A549 (cell line): ENCODE measurements at regions not wholly inside any gene's neighbourhood (a gene's known extent, or its start where the extent isn't known, plus 50 kb on each side); places are given as distances from the start of the nearest gene placed in this dataset.
A peak's percentile ranks its signal among the peaks of the same experiment; 100 is the strongest.

Experiments used
- ATAC-seq, 2 experiments: fragments of 200-7000 bp in 1 of 2; fragments of >200 bp in 1 of 2; cut with Nextera tagmentation in 1 of 2; cut with Tn5 transposase in 1 of 2; 3 replicates each; pipeline versions ENCODE4 v1.8.0 to v1.9.1; 2018 to 2020; ENCODE audit warnings: mild to moderate bottlenecking in 1 of 2, moderate library complexity in 1 of 2
- CTCF ChIA-PET: fragments of 300-600 bp; sonication (Branson Sonifier 250); formaldehyde crosslinking; extraction: SDS; loops from one replicate; lab custom pipeline; 2021; ENCODE audit warnings: antibody characterized with exemption, inconsistent platforms; lab: Yijun Ruan, JAX
- POLR2A ChIA-PET: fragments of 350-600 bp; formaldehyde crosslinking; extraction: SDS; loops from one replicate; lab custom pipeline; 2021; ENCODE audit warnings: antibody characterized with exemption, inconsistent platforms; lab: Yijun Ruan, JAX
- DNase-seq, 2 experiments: peaks; one replicate each; pipeline versions ENCODE4 v3.0.0 to v3.0.0-alpha.2; 2011 to 2016; ENCODE audit warnings: low read depth in 1 of 2, low spot score in 1 of 2
- FAIRE-seq: peaks from 2 replicates; lab custom pipeline; 2011; peaks lifted over from hg19 to GRCh38; lab: Jason Lieb, UNC
- H3K27ac ChIP-seq, 2 experiments: fragments of >200 bp; sonication (Bioruptor Twin); formaldehyde crosslinking; 3 replicates each; pipeline ENCODE4 v1.5.1; 2016 to 2017
- H3K4me1 ChIP-seq: fragments of >200 bp; sonication (Bioruptor Twin); formaldehyde crosslinking; 3 replicates; pipeline ENCODE4 v1.6.1; 2016
- H3K4me2 ChIP-seq: fragments of >200 bp; sonication (Bioruptor Twin); formaldehyde crosslinking; 3 replicates; pipeline ENCODE4 v1.6.1; 2016
- H3K4me3 ChIP-seq: fragments of >200 bp; sonication (Bioruptor Twin); formaldehyde crosslinking; 3 replicates; pipeline ENCODE4 v1.5.1; 2016
- H3K9me3 ChIP-seq: fragments of >200 bp; sonication (Bioruptor Twin); formaldehyde crosslinking; 3 replicates; pipeline ENCODE4 v1.6.1; 2016
- CBX2 ChIP-seq: fragments of 200-600 bp; sonication (generic); IDR thresholded peaks from 2 replicates; pipeline ENCODE4 v1.6.1; 2016; ENCODE audit warnings: low read depth, mild to moderate bottlenecking, borderline replicate concordance
- CBX8 ChIP-seq: fragments of 200-600 bp; sonication (generic); IDR thresholded peaks from 2 replicates; pipeline ENCODE4 v1.6.1; 2016
- EHF ChIP-seq: fragments of 250-450 bp; sonication (Bioruptor Pico); IDR thresholded peaks from 2 replicates; pipeline ENCODE4 v1.5.0; 2020; ENCODE audit warnings: mild to moderate bottlenecking
- EHMT2 ChIP-seq: fragments of 200-600 bp; sonication (generic); IDR thresholded peaks from 2 replicates; pipeline ENCODE4 v1.6.1; 2016; ENCODE audit warnings: antibody characterized with exemption, low read depth, mild to moderate bottlenecking, moderate library complexity
- EP300 ChIP-seq, 2 experiments: fragments of >200 bp; sonication (Bioruptor Twin); formaldehyde crosslinking; IDR thresholded peaks; 2 replicates in 1 of 2; 3 replicates in 1 of 2; pipeline ENCODE4 v1.6.1; 2016 to 2017
- FOSL2 ChIP-seq, 2 experiments: fragments of 450-650 bp in 1 of 2; fragments of >200 bp in 1 of 2; sonication (Bioruptor Twin) in 1 of 2; formaldehyde crosslinking; IDR thresholded peaks; 2 replicates each; pipeline versions ENCODE4 v1.5.0 to v1.6.1; 2016 to 2020; ENCODE audit warnings: mild to moderate bottlenecking in 1 of 2, moderate library complexity in 1 of 2
- FOXS1 ChIP-seq: fragments of 250-450 bp; sonication (Bioruptor Pico); IDR thresholded peaks from 2 replicates; pipeline ENCODE4 v1.5.0; 2020; ENCODE audit warnings: mild to moderate bottlenecking, moderate library complexity
- GATA3 ChIP-seq: IDR thresholded peaks from 2 replicates; pipeline ENCODE4 v1.6.1; 2012; ENCODE audit warnings: borderline replicate concordance
- HEYL ChIP-seq: fragments of 250-450 bp; sonication (Bioruptor Pico); IDR thresholded peaks from 2 replicates; pipeline ENCODE4 v1.8.0; 2021; ENCODE audit warnings: mild to moderate bottlenecking, moderate library complexity
- JUN ChIP-seq, 2 experiments: fragments of >200 bp; sonication (Bioruptor Twin); formaldehyde crosslinking; IDR thresholded peaks; 2 replicates in 1 of 2; 3 replicates in 1 of 2; pipeline ENCODE4 v1.6.1; 2016 to 2017
- JUNB ChIP-seq: fragments of >200 bp; sonication (Bioruptor Twin); formaldehyde crosslinking; IDR thresholded peaks from 2 replicates; pipeline ENCODE4 v1.6.1; 2016
- NFE2L2 ChIP-seq: fragments of 150-350 bp; conservative IDR thresholded peaks from 2 replicates; pipeline ENCODE4 v1.6.1; 2014; ENCODE audit warnings: low read length
- NPAS2 ChIP-seq: fragments of 250-450 bp; sonication (Bioruptor Pico); IDR thresholded peaks from 2 replicates; pipeline ENCODE4 v1.8.0; 2022; ENCODE audit warnings: mild to moderate bottlenecking, moderate library complexity, borderline replicate concordance
- NR3C1 ChIP-seq: fragments of >200 bp; sonication (Bioruptor Twin); formaldehyde crosslinking; IDR thresholded peaks from 3 replicates; pipeline ENCODE4 v1.6.1; 2017
- RARB ChIP-seq: fragments of 250-450 bp; sonication (Bioruptor Pico); IDR thresholded peaks from 2 replicates; pipeline ENCODE4 v1.8.0; 2021; ENCODE audit warnings: mild to moderate bottlenecking, moderate library complexity
- RFX5 ChIP-seq: fragments of 450-650 bp; IDR thresholded peaks from 2 replicates; pipeline ENCODE4 v1.7.1; 2014; ENCODE audit warnings: antibody characterized with exemption, mild to moderate bottlenecking, moderate library complexity
- RNF2 ChIP-seq: fragments of 200-600 bp; sonication (generic); IDR thresholded peaks from 2 replicates; pipeline ENCODE4 v1.6.1; 2016; ENCODE audit warnings: low read depth, mild to moderate bottlenecking, antibody characterized with exemption, moderate library complexity, borderline replicate concordance
- SMC3 ChIP-seq: fragments of >200 bp; sonication (Bioruptor Twin); formaldehyde crosslinking; IDR thresholded peaks from 3 replicates; pipeline ENCODE4 v1.6.1; 2018; ENCODE audit warnings: inconsistent platforms
- SREBF2 ChIP-seq: fragments of 450-650 bp; IDR thresholded peaks from 2 replicates; pipeline ENCODE4 v1.6.1; 2014; ENCODE audit warnings: mild to moderate bottlenecking, moderate library complexity
- TFCP2L1 ChIP-seq: fragments of 250-450 bp; sonication (Bioruptor Pico); IDR thresholded peaks from 2 replicates; pipeline ENCODE4 v1.5.0; 2021; ENCODE audit warnings: mild to moderate bottlenecking
- ZNF302 ChIP-seq: fragments of 250-450 bp; sonication (Bioruptor Pico); IDR thresholded peaks from 2 replicates; pipeline ENCODE4 v1.9.0; 2021; ENCODE audit warnings: inconsistent platforms, mild to moderate bottlenecking, moderate library complexity
- ZSCAN20 ChIP-seq: fragments of 250-450 bp; sonication (Bioruptor Pico); IDR thresholded peaks from 2 replicates; pipeline ENCODE4 v1.8.0; 2022; ENCODE audit warnings: mild to moderate bottlenecking, moderate library complexity
- WGBS: methylation state at CpG from one replicate; pipeline ENCODE4 v1.1.6; 2017; ENCODE audit errors: missing lambda C conversion rate; 5-methylcytosine and 5-hydroxymethylcytosine counted together
- TF ChIP-seq, protein P1 (sequence below): fragments of >200 bp; sonication (Bioruptor Twin); formaldehyde crosslinking; IDR thresholded peaks from 3 replicates; pipeline ENCODE4 v1.6.1; 2016
- TF ChIP-seq, protein P2 (sequence below): fragments of 200-600 bp; sonication (generic); IDR thresholded peaks from 2 replicates; pipeline ENCODE4 v1.6.1; 2016; ENCODE audit warnings: antibody characterized with exemption, mild to moderate bottlenecking, moderate library complexity
- TF ChIP-seq, protein P3 (sequence below): IDR thresholded peaks from 2 replicates; pipeline ENCODE4 v1.6.1; 2012

DNA sequence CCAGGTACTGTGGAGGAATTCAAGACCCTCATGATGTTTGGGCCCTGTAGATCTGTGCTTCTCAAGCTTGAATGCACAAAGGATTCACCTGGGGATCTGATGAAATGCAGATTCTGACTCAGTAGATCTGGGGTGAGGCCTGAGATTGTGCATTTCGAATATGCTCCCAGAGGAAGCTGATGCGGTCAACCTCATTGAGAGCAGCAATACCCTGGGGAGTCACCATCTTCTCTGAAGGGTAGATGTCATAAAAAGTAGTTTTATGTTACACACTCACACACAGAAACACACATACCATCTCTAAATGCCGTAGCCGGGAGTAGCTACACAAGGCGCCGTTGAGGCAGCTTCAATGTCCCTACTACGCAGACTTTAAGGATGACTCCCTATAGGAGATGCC is 55.8 kb upstream of the CPEB4 start (continued):
- TF ChIP-seq GATA3 (no peak), SREBF2 (no peak), NFE2L2 (no peak), TFCP2L1 (CRISPR knock-in tag) (no peak)
- TF ChIP-seq, protein P1, sequence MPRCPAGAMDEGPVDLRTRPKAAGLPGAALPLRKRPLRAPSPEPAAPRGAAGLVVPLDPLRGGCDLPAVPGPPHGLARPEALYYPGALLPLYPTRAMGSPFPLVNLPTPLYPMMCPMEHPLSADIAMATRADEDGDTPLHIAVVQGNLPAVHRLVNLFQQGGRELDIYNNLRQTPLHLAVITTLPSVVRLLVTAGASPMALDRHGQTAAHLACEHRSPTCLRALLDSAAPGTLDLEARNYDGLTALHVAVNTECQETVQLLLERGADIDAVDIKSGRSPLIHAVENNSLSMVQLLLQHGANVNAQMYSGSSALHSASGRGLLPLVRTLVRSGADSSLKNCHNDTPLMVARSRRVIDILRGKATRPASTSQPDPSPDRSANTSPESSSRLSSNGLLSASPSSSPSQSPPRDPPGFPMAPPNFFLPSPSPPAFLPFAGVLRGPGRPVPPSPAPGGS = no peak
- TF ChIP-seq, protein P2, sequence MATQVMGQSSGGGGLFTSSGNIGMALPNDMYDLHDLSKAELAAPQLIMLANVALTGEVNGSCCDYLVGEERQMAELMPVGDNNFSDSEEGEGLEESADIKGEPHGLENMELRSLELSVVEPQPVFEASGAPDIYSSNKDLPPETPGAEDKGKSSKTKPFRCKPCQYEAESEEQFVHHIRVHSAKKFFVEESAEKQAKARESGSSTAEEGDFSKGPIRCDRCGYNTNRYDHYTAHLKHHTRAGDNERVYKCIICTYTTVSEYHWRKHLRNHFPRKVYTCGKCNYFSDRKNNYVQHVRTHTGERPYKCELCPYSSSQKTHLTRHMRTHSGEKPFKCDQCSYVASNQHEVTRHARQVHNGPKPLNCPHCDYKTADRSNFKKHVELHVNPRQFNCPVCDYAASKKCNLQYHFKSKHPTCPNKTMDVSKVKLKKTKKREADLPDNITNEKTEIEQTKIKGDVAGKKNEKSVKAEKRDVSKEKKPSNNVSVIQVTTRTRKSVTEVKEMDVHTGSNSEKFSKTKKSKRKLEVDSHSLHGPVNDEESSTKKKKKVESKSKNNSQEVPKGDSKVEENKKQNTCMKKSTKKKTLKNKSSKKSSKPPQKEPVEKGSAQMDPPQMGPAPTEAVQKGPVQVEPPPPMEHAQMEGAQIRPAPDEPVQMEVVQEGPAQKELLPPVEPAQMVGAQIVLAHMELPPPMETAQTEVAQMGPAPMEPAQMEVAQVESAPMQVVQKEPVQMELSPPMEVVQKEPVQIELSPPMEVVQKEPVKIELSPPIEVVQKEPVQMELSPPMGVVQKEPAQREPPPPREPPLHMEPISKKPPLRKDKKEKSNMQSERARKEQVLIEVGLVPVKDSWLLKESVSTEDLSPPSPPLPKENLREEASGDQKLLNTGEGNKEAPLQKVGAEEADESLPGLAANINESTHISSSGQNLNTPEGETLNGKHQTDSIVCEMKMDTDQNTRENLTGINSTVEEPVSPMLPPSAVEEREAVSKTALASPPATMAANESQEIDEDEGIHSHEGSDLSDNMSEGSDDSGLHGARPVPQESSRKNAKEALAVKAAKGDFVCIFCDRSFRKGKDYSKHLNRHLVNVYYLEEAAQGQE = no peak

DNA sequence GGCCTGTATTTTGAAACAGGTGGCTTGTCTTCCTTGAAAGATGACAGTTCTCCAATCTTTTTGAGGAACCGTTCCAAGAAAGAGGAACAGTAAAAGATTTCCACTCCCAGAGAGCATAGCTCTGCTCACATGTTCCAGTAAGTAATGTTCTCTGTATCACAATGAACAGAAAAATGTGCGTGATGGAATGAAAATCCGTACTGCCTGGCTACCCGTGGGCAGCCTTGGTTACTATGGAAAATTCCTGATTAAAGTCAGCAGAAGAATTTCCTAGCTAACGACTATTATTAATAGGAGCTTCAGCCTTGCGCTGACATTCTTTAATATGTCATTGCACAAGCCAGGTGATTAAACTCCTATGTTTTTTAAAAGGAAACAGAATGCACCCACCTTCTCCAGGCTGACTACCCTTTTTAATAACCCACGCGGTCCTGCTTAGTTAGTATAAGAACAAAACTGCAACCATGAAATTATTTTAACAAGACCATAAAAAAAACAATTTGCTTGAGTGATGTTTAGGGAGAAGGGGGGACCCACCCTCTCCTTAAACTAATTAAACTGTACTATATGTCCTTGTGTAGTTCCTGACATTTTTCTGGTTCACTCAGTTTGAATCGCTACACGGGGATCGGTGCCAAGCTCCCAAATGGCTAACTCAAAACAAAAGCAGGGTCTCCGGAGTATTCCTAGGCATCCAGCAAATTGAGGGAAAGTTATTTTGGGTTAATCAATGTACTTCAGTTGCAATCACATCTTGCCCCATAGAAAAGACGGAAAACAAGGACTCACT is 54.8 kb upstream of the CPEB4 start:
- ChIA-PET CTCF (interaction anchor here (1.1 kb wide), 2 partner anchors 8 to 36 kb away, joined by 3 to 4 read pairs; no protein-coding TSS in a partner anchor), POLR2A (no interaction called here)
- no peak overlapping the region for H3K4me3 ChIP-seq
- peaks cover 13% of the 10 kb centered on the region for H3K4me1 ChIP-seq
- peaks cover 5% of the 10 kb centered on the region; the same call in 2 of the 3 replicates for H3K9me3 ChIP-seq
- DNase-seq (no peak), ATAC-seq (no peak), FAIRE-seq (no peak)
- H3K4me2 ChIP-seq = no peak overlapping the region
- 0 out of 6 replicates have a peak overlapping the region, but pooled peaks of 1 of the 2 experiments have one; percentile 2 for H3K27ac ChIP-seq
- 87% methylated on average over 13 of the region's 13 CpGs for WGBS
- TF ChIP-seq HEYL (CRISPR knock-in tag) (no peak), FOXS1 (CRISPR knock-in tag) (no peak), ZSCAN20 (CRISPR knock-in tag) (no peak), JUNB (no peak), FOSL2 (IDR thresholded peaks at IDR 0.05) (no peak), FOSL2 (CRISPR knock-in tag; IDR thresholded peaks at IDR 0.05) (no peak), SMC3 (no peak), NR3C1 (no peak), RARB (CRISPR knock-in tag) (no peak), CBX2 (no peak), JUN (IDR thresholded peaks at IDR 0.05) (no peak), TFCP2L1 (CRISPR knock-in tag) (no peak)
- TF ChIP-seq, protein P3, sequence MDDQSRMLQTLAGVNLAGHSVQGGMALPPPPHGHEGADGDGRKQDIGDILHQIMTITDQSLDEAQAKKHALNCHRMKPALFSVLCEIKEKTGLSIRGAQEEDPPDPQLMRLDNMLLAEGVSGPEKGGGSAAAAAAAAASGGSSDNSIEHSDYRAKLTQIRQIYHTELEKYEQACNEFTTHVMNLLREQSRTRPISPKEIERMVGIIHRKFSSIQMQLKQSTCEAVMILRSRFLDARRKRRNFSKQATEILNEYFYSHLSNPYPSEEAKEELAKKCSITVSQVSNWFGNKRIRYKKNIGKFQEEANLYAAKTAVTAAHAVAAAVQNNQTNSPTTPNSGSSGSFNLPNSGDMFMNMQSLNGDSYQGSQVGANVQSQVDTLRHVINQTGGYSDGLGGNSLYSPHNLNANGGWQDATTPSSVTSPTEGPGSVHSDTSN = no peak

DNA sequence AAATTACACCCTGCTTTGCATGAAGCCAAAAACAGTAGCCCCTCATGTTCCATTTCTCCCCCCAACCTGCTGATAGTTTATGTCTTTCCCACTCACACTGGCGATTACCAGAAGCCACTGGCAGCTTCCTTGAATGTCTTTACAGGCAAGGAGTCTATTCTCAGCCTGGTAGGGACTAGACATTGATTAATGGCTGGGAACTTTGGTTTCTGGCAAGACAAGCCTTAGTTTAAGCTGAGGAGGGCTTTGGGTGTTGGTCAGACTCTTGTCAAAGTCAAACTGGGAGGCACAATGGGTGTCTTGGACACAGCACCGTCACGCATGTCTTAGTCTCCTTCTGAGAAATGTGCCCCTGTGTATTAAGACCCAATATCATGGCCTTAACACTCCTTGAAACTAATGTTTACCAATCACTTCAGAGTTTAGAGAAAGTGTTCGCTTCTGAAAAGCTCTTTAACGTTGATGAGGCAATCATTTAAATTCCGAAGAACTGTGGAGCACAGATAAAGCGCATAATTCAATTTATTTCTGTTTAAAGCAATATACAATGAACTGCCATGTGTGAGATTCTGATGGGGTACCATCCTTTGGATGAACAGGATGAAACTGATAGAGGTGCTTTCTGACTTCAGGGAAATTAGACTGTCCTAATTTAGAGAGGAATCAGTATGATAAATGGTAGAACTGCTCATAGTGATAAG is 53.9 kb upstream of the CPEB4 start:
- H3K4me1 ChIP-seq = peaks cover 16% of the 10 kb centered on the region
- ATAC-seq = no peak
- peak overlapping the region in 1 of 2 experiments; percentile 6; a peak in 1 of 6 replicates for H3K27ac ChIP-seq
- 77% methylated on average over 7 of the region's 7 CpGs for WGBS
- CTCF ChIA-PET = interaction anchor here (1.1 to 1.3 kb wide), 2 partner anchors 8 to 10 kb away, joined by 4 to 5 read pairs; no protein-coding TSS in a partner anchor
- no peak for FAIRE-seq
- POLR2A ChIA-PET = no interaction called here
- no peak overlapping the region for H3K4me2 ChIP-seq
- H3K9me3 ChIP-seq = no peaks in the 10 kb centered on the region; the same call in 2 of the 3 replicates
- H3K4me3 ChIP-seq = no peak overlapping the region
- no peak for DNase-seq
- TF ChIP-seq RFX5 = no peak
- no peak for TF ChIP-seq RNF2
- no peak for TF ChIP-seq ZNF302 (CRISPR knock-in tag)
- no peak for TF ChIP-seq EP300 (IDR thresholded peaks at IDR 0.05)
- TF ChIP-seq, protein P2 = no peak
- no peak for TF ChIP-seq EHF (CRISPR knock-in tag)
- TF ChIP-seq JUN (IDR thresholded peaks at IDR 0.05) = no peak
- no peak for TF ChIP-seq NPAS2 (CRISPR knock-in tag)
- no peak for TF ChIP-seq EHMT2
- TF ChIP-seq CBX8 = no peak
